ENCODE measurements at regions not wholly inside any gene's neighbourhood (a gene's known extent, or its start where the extent isn't known, plus 50 kb on each side); places are given as distances from the start of the nearest gene placed in this dataset.
"Not testable (repeated sequence)": the region's sequence is repeated elsewhere in the genome, so short reads cannot be mapped to it uniquely, and the experiment has no call there.

GRCh38 chrX:115840729-115841409 is 279.9 kb downstream of the PLS3 start:
- DNase-seq, result not testable (repeated sequence)

- DNase-seq, result not testable (repeated sequence)
Observed at GRCh38 chrX:115850986-115851385, 290.0 kb downstream of the PLS3 start.

GRCh38 chrX:115853260-115853659 is 292.3 kb downstream of the PLS3 start:
- not testable (repeated sequence) for DNase-seq

DNA sequence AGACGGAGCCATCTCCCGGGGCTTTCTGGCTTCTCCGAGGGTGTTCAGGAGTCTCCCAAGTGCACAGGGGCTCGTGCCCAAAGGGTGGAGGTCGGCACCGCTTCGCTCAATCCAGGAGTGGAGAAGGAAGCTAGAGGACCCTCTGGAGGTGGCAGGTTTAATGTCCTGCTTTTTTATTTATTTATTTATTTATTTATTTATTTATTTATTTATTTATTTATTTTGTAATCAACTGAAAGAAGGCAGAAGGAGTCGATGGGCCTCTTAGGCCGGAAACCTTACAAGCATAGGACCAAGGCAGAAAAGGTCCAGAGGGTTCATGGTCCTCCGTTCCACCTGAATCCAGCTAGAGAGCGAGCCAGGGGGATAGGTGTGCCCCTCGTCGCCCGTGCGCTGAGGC is 289.4 kb upstream of the AGTR2 start:
- DNase-seq, result not testable (repeated sequence)

DNA sequence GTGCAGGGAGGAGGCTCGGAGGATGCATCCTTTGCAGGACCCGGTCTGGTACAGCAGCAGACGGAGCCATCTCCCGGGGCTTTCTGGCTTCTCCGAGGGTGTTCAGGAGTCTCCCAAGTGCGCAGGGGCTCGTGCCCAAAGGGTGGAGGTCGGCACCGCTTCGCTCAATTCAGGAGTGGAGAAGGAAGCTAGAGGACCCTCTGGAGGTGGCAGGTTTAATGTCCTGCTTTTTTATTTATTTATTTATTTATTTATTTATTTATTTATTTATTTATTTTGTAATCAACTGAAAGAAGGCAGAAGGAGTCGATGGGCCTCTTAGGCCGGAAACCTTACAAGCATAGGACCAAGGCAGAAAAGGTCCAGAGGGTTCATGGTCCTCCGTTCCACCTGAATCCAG is 286.4 kb upstream of the AGTR2 start:
- DNase-seq, result not testable (repeated sequence)

GRCh38 chrX:115888041-115888440 is 282.5 kb upstream of the AGTR2 start:
- DNase-seq, result peak in 2 of 5 experiments; percentile 5 to 88

DNA sequence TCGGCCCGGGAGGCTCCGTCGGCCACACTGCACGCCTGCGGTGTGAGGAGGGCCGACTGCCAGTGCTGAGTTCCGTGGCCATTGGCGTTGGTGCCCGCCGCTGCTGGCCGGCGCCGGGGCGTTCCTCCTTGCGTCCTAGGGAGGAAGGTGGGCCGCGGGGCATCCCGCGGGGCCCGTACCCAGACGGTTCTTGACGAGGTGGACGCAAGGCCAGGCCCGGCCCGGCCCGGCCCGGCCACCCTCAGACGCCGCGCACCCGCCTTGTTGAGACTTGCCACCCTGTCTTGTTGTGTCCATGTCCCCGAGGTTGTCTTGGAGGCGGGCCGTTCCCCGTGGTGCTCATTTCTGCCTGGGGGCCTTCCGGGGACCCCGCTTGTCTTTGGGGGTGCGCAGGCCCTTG is 282.0 kb upstream of the AGTR2 start:
- DNase-seq, result not testable (repeated sequence)

- no peak for DNase-seq
Observed at GRCh38 chrX:115889121-115889890, 281.2 kb upstream of the AGTR2 start.

DNA sequence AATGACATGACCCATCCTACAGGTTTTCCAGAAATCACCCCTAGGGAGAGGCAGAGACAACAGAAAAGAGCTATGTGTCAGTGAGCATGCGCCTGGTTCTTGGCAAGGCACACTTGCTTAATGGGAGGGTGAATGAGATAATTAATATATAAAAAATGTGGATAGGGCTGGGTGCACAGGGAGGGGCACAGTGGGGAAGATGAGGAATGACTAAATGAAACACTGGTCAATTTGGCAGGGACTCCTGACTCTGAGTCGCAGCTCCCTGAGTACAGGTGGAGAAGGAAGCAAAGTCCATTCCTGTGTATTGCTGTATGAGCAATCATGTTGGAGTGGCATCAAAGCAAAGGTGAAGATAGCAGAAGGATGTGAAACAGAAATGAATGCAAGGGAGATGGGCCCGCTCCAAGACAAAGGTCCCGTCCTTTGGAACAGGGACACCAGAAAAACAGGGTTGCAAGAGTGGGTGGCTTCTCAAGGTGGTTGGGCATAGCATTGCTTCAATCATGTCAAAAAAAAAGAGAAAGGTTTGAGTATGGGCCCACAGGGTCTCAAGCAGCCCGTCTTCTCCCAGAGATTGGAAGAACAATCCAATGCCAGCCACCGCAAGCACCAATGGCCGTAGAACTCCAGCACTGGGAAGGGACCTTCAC is 278.4 kb upstream of the AGTR2 start:
- DNase-seq, result no peak

DNA sequence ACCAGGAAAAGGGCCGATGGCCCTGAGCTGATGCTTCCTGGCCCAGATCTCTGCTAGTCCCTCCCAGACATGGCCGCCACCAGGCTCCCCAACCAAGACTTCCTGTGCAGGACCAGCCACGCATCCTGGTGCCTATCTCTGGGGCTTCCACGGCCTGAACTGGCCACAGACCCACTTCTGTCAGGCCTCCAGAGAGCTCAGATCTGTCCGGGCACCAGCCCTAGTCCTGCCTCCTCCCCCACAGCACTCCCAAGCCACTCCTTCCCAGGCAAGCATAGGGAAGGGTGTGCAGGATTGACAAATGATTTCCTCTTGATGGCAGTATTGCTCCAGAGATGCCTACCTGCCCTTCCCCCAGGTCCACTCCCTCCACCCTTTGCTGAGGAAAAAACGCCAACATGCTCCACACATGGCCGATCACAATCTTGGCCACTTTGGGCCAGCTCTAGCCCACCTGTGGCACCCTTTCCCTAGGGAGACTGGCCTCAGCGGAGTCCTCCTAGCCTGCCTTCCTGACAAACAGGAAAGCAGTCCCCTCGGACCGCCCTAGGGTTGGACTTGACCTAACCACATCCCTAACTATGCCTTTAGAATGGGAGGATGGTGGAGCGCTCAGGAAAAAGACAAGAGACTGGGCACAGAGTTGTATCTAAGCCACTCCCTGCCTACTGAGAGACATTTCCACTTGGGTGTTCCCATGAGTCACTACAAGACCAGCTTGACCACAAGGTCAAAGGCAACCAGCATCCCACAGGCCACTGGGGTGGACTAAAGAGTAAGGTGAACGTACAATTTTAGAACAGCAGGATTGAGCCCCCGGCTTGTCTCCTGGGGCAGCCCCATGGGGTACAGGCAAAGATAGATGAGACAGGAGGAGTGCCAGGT is 277.5 kb upstream of the AGTR2 start:
- DNase-seq, result peak in 1 of 5 experiments; percentile 30

GRCh38 chrX:115894087-115894486 is 276.5 kb upstream of the AGTR2 start:
- no peak for DNase-seq

DNA sequence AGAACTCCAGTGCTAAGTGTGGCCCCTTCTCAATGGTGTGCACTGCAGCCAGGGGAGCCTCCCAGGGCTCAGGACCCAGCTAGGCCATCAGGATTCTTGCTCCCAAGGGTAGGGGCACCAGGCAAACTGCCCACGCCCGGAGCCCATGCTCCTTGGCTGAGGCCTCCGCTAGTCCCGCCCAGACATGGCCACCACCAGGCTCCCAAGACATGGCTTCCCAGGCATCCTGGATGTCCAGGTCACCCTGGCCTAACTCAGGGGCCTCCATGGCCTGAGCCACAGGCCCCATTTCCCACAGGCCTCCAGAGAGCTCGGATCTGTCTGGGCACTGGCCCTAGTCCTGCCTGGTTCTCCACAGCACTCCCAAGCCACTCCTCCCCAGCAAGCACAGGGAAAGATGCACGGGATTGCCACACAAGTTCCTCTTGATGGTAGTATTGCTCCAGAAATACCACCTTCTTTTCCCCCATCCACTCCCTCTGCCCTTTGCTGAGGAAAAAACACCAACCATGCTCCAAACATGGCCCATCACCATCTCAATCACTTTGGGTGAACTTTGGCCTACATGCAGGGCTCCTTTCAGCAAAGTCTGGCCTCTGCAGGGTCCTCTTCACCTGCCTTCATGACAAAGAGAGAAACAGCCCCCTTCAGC is 274.7 kb upstream of the AGTR2 start:
- no peak for DNase-seq

- no peak for DNase-seq
Observed at GRCh38 chrX:115896362-115896761, 274.2 kb upstream of the AGTR2 start.

GRCh38 chrX:115897956-115898355 is 272.6 kb upstream of the AGTR2 start:
- DNase-seq, result no peak

GRCh38 chrX:115898382-115899001 is 272.1 kb upstream of the AGTR2 start:
- peak in 1 of 5 experiments; percentile 48 for DNase-seq

- DNase-seq, result no peak
Observed at GRCh38 chrX:115900425-115900824, 270.1 kb upstream of the AGTR2 start.

DNA sequence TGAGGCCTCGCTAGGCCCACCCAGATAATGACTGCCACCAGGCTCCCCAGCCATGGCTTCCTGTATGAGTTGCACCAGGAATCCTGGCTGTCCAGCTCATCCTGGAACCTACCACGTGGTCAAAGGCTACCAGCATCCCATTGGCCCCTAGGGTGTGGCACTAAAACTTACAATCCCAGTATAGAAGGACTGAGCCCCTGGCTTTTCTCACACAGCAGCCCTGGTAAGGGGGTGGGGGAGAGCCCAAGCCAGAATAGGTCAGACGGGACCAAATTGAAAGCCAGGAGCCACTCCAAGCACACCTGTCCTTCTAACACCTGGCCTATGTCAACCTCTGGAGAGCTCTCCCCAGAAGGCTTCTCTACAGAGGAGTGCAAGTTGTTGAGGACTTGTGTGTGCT is 269.3 kb upstream of the AGTR2 start:
- DNase-seq, result no peak

- no peak for DNase-seq
Observed at GRCh38 chrX:115902995-115903394, 267.5 kb upstream of the AGTR2 start.

- DNase-seq, result no peak
Observed at GRCh38 chrX:115906276-115906675, 264.3 kb upstream of the AGTR2 start.

- no peak for DNase-seq
Observed at GRCh38 chrX:115906881-115907280, 263.7 kb upstream of the AGTR2 start.

GRCh38 chrX:115909017-115909416 is 261.5 kb upstream of the AGTR2 start:
- no peak for DNase-seq

DNA sequence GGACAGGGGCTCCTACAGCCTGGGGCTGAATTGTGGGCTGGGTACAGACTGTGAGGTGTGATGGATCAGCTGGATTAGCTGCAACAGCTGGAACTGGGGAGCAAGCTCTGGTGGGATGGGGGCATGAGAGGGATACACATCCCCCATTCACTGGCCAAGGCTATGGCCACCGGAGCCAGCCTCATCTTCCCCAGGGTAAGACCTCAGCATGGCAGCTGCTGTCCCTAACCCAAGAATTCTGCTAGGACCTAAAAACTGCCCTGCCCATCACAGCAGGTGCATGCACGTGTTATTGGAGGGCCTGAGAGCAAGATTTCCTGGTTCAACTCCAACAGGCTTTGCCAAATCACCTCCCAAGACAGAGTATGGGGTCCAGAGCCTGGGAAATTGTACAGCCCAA is 258.6 kb upstream of the AGTR2 start:
- DNase-seq, result no peak

All from T-helper 2 cell (primary cell).